GM12878 (cell line): ENCODE measurements at regions not wholly inside any gene's neighbourhood (a gene's known extent, or its start where the extent isn't known, plus 50 kb on each side); places are given as distances from the start of the nearest gene placed in this dataset.

Experiments
- BACH1 ChIP-seq: fragments of 450-650 bp; IDR thresholded peaks from 2 replicates; pipeline ENCODE4 v1.6.1; 2017; ENCODE audit warnings: mild to moderate bottlenecking, borderline replicate concordance
- BHLHE40 ChIP-seq, 2 experiments: fragments of 450-650 bp in 1 of 2; IDR thresholded peaks; 2 replicates each; pipeline ENCODE4 v1.6.1; 2011 to 2017; ENCODE audit warnings: low read depth in 2 of 2, borderline replicate concordance in 1 of 2, improper control_type of control experiment in 1 of 2, low read length in 1 of 2, mild to moderate bottlenecking in 1 of 2
- BMI1 ChIP-seq: fragments of 450-650 bp; IDR thresholded peaks from 2 replicates; pipeline ENCODE4 v1.6.1; 2016; ENCODE audit warnings: mild to moderate bottlenecking, moderate library complexity, borderline replicate concordance
- BRCA1 ChIP-seq: IDR thresholded peaks from 2 replicates; pipeline ENCODE4 v1.6.1; 2011; ENCODE audit warnings: low read depth, low read length, improper control_type of control experiment
- EP300 ChIP-seq, 2 experiments: fragments of 150-350 bp in 1 of 2; IDR thresholded peaks; 2 replicates each; pipeline ENCODE4 v1.6.1; 2011 to 2012; ENCODE audit warnings: low read depth in 2 of 2, low read length in 2 of 2, borderline replicate concordance in 1 of 2, improper control_type of control experiment in 1 of 2, inconsistent platforms in 1 of 2; ENCODE audit not compliant: control insufficient read depth in 1 of 2
- ETV6 ChIP-seq, 2 experiments: fragments of 450-650 bp in 1 of 2; IDR thresholded peaks in 1 of 2; conservative IDR thresholded peaks in 1 of 2; 2 replicates each; pipeline ENCODE4 v1.6.1; 2014; ENCODE audit warnings: antibody characterized with exemption in 1 of 2, borderline replicate concordance in 1 of 2, low read depth in 1 of 2, mild to moderate bottlenecking in 1 of 2, moderate library complexity in 1 of 2
- HCFC1 ChIP-seq: fragments of 150-350 bp; IDR thresholded peaks from 2 replicates; pipeline ENCODE4 v1.6.1; 2014; ENCODE audit warnings: low read length
- HDAC2 ChIP-seq: fragments of 200-600 bp; sonication (generic); IDR thresholded peaks from 2 replicates; pipeline ENCODE4 v1.6.1; 2017
- IKZF1 ChIP-seq: fragments of 450-650 bp; conservative IDR thresholded peaks from 2 replicates; pipeline ENCODE4 v1.6.1; 2017; ENCODE audit warnings: antibody characterized with exemption, mild to moderate bottlenecking
- JUND ChIP-seq: IDR thresholded peaks from 2 replicates; pipeline ENCODE4 v1.6.1; 2012; ENCODE audit warnings: low read depth, mild to moderate bottlenecking, low read length, improper control_type of control experiment, moderate library complexity
- MXI1 ChIP-seq: fragments of 150-350 bp; IDR thresholded peaks from 2 replicates; pipeline ENCODE4 v1.6.1; 2011; ENCODE audit warnings: low read depth, mild to moderate bottlenecking, inconsistent platforms, low read length, improper control_type of control experiment
- MYB ChIP-seq: fragments of 150-350 bp; IDR thresholded peaks from 2 replicates; pipeline ENCODE4 v1.6.1; 2014; ENCODE audit warnings: mild to moderate bottlenecking, low read depth, low read length, borderline replicate concordance
- MYC ChIP-seq: IDR thresholded peaks from 2 replicates; pipeline ENCODE4 v1.6.1; 2011; ENCODE audit warnings: mild to moderate bottlenecking, low read length, moderate library complexity, inconsistent platforms; ENCODE audit not compliant: insufficient read depth, insufficient replicate concordance, insufficient read length, severe bottlenecking
- NFIC ChIP-seq: IDR thresholded peaks from 2 replicates; pipeline ENCODE4 v1.6.1; 2012; ENCODE audit warnings: low read depth, mild to moderate bottlenecking, inconsistent platforms, low read length, moderate library complexity
- NRF1 ChIP-seq: conservative IDR thresholded peaks from 2 replicates; pipeline ENCODE4 v1.6.1; 2011; ENCODE audit warnings: mild to moderate bottlenecking, low read depth, low read length, improper control_type of control experiment
- POLR2A ChIP-seq: IDR thresholded peaks from 2 replicates; pipeline ENCODE4 v1.6.1; 2011; ENCODE audit warnings: low read depth, mild to moderate bottlenecking, low read length
- RFX5 ChIP-seq: IDR thresholded peaks from 2 replicates; pipeline ENCODE4 v1.6.1; 2011; ENCODE audit warnings: low read depth, low read length, improper control_type of control experiment
- SMC3 ChIP-seq: IDR thresholded peaks from 2 replicates; pipeline ENCODE4 v1.6.1; 2011; ENCODE audit warnings: low read length, improper control_type of control experiment, borderline replicate concordance
- YY1 ChIP-seq: IDR thresholded peaks from 2 replicates; pipeline ENCODE4 v1.6.1; 2011; ENCODE audit warnings: low read depth, mild to moderate bottlenecking, low read length
- ZBED1 ChIP-seq: IDR thresholded peaks from 2 replicates; pipeline ENCODE4 v1.6.1; 2016; ENCODE audit warnings: borderline replicate concordance
- ZBTB4 ChIP-seq: fragments of 450-650 bp; formaldehyde crosslinking; IDR thresholded peaks from 2 replicates; pipeline ENCODE4 v1.4.0; 2022; ENCODE audit warnings: mild to moderate bottlenecking, moderate library complexity
- ZNF217 ChIP-seq: fragments of 450-650 bp; IDR thresholded peaks from 2 replicates; pipeline ENCODE4 v1.6.1; 2017; ENCODE audit warnings: antibody characterized with exemption, mild to moderate bottlenecking
- TF ChIP-seq, protein P1 (sequence below), 3 experiments: IDR thresholded peaks in 2 of 3; conservative IDR thresholded peaks in 1 of 3; 2 replicates each; pipeline ENCODE4 v1.5.1; 2011; ENCODE audit warnings: low read depth in 3 of 3, low read length in 3 of 3, mild to moderate bottlenecking in 3 of 3, control low read depth in 2 of 3, moderate library complexity in 2 of 3, inconsistent platforms in 1 of 3, mixed read lengths in 1 of 3; ENCODE audit not compliant: control insufficient read depth in 2 of 3, insufficient read depth in 1 of 3; ENCODE audit errors: extremely low read depth in 1 of 3

DNA sequence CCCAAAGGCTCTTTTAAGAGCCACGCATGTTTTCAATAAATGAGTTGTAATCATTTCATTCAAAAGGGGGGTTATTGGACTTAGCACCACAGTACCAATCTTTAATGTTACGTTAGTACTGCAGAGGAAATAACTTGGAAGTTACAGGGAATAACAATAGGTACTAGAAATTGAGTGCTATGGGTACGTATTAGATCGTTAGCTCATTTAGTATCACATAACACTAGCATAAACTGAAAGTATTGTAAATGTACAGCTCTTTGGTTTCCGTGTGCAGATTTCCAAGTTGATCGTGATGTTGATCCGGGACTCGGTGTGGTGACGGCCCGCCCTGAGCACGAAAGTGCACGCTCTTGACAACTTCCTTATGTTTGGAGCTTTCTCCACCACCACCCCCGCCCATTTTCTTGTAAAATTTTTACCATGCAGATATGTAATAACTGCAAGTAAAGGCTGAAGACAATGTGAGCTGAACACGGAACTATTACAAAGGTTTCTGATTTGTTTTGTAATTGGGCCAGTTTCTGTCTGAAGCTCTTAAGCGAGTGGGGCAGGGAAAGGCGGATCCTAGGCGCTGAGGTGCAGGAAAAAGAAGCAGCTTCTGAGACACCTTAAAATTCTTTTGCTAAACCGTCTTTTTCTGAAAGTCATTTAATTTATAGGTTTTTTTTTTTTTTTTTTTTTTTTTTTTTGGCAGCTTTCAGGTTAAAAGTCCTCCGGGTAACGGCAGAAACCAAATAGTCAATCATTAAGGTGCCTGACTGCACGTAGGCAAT lies 71.5 kb downstream of the HFE start (continued):
- TF ChIP-seq MYB (no peak), BRCA1 (no peak), BHLHE40 (IDR thresholded peaks at IDR 0.05; ENCODE audit: borderline replicate concordance in 1 of 2, low read depth in 2 of 2, low read length in 1 of 2) (0 out of 4 replicates have a peak, but pooled peaks of 1 of the 2 experiments have one; percentile 22), BMI1 (peak; percentile 68; the same call in 1 of the 2 replicates), ZNF217 (no peak), BACH1 (peak; percentile 95), SMC3 (no peak), EP300 (IDR thresholded peaks at IDR 0.05; ENCODE audit: borderline replicate concordance in 1 of 2, control insufficient read depth in 1 of 2, low read depth in 2 of 2, low read length in 2 of 2) (no peak), HCFC1 (no peak), MXI1 (0 out of 2 replicates have a peak, but pooled peaks have one; percentile 11), ZBTB4 (peak; percentile 89), NRF1 (no peak), ZBED1 (no peak), MYC (no peak), ETV6 (conservative IDR thresholded peaks at IDR 0.05 in 1 of 2, IDR thresholded peaks at IDR 0.05 in 1 of 2; ENCODE audit: borderline replicate concordance in 1 of 2, low read depth in 1 of 2) (no peak), HDAC2 (no peak), POLR2A (peak; percentile 55), YY1 (no peak), IKZF1 (0 out of 2 replicates have a peak, but pooled peaks have one; percentile 22), RFX5 (no peak), NFIC (no peak), JUND (no peak)
- TF ChIP-seq, protein P1, sequence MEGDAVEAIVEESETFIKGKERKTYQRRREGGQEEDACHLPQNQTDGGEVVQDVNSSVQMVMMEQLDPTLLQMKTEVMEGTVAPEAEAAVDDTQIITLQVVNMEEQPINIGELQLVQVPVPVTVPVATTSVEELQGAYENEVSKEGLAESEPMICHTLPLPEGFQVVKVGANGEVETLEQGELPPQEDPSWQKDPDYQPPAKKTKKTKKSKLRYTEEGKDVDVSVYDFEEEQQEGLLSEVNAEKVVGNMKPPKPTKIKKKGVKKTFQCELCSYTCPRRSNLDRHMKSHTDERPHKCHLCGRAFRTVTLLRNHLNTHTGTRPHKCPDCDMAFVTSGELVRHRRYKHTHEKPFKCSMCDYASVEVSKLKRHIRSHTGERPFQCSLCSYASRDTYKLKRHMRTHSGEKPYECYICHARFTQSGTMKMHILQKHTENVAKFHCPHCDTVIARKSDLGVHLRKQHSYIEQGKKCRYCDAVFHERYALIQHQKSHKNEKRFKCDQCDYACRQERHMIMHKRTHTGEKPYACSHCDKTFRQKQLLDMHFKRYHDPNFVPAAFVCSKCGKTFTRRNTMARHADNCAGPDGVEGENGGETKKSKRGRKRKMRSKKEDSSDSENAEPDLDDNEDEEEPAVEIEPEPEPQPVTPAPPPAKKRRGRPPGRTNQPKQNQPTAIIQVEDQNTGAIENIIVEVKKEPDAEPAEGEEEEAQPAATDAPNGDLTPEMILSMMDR (IDR thresholded peaks at IDR 0.05 in 2 of 3, conservative IDR thresholded peaks at IDR 0.05 in 1 of 3; ENCODE audit: control insufficient read depth in 2 of 3, extremely low read depth in 1 of 3, insufficient read depth in 1 of 3, low read depth in 3 of 3, low read length in 3 of 3): no peak
